ENCODE measurements at regions not wholly inside any gene's neighbourhood (a gene's known extent, or its start where the extent isn't known, plus 50 kb on each side); places are given as distances from the start of the nearest gene placed in this dataset.

DNA sequence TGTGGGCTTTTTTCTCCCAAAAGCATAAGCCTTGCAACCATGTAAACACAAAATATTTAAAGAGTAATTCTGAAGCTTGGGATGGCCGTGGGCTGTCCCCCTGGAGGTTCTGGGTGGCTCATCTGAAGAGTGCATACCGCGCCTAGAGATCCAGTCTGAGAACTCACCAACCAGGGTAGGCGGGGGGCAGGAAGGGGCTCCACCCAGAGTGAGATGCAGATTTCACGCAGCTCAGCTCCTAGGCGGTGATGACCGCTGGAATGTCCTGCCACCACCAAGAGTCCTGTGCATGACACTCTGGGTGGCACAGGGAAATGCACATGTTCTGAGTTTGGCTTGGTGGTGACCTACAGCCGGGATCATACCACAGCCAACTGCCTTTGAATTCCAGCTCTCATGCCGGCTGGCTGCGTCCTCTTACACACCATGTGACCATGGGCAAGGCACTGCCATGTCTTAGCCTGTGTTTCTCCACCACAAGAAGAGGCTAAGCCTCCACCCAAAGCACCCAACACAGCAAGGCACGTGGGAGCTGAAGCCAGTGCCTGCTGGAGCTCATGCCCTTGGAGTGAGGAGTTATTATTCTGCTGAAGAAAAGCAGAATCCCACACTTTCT, 125.1 kb upstream of the IQSEC1 start:
- WGBS, 2 donors = 83 to 85% methylated on average over 11 of the region's 11 CpGs
- Histone ChIP-seq H3K4me1 (ENCODE audit: control insufficient read depth in 2 of 2, insufficient read depth in 2 of 2, low read length in 1 of 2) (no peaks in the 10 kb centered on the region), H3K27ac (ENCODE audit: low read depth in 2 of 2, low read length in 1 of 2) (no peak overlapping the region), H3K27me3 (ENCODE audit: control insufficient read depth in 1 of 2, insufficient read depth in 2 of 2, low read length in 2 of 2) (peaks cover 0 to 1% of the 10 kb centered on the region in 2 donors), H3K9me3 (ENCODE audit: control insufficient read depth in 2 of 2, insufficient read depth in 1 of 2, low read depth in 1 of 2, low read length in 1 of 2) (peaks cover 0 to 3% of the 10 kb centered on the region in 2 donors), H3K4me3 (ENCODE audit: low read depth in 1 of 2, low read length in 2 of 2) (no peak overlapping the region), H3K36me3 (ENCODE audit: control insufficient read depth in 2 of 2, insufficient read depth in 2 of 2, low read length in 1 of 2) (no peaks in the 10 kb centered on the region)

DNA sequence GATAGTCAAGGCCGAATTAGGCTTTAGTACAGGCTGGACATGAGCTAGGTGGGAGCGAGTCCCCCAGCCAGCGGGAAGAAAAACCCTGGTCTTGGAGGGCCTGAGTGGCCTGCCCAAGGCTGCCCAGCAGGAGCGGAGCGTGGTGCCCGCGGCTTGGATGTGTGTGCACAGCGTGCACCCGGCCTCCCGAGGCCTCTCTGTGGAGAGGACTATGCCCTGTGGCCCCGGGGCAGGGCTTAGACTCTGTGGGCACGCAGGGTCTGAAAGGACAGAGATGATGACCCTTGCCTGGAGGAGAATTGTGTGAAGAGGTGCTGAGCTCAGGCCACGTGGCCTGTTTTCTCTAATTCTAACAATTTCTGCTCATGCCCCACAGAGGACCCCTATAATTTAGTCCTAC, 124.6 kb upstream of the IQSEC1 start:
- Histone ChIP-seq H3K27ac (ENCODE audit: low read depth in 2 of 2, low read length in 1 of 2) (no peak overlapping the region), H3K4me3 (ENCODE audit: low read depth in 1 of 2, low read length in 2 of 2) (no peak overlapping the region), H3K27me3 (ENCODE audit: control insufficient read depth in 1 of 2, insufficient read depth in 2 of 2, low read length in 2 of 2) (no peaks in the 10 kb centered on the region), H3K4me1 (ENCODE audit: control insufficient read depth in 2 of 2, insufficient read depth in 2 of 2, low read length in 1 of 2) (no peaks in the 10 kb centered on the region), H3K9me3 (ENCODE audit: control insufficient read depth in 2 of 2, insufficient read depth in 1 of 2, low read depth in 1 of 2, low read length in 1 of 2) (peaks cover 0 to 3% of the 10 kb centered on the region in 2 donors), H3K36me3 (ENCODE audit: control insufficient read depth in 2 of 2, insufficient read depth in 2 of 2, low read length in 1 of 2) (no peaks in the 10 kb centered on the region)
- 88 to 91% methylated on average over 13 of the region's 13 CpGs for WGBS, 2 donors

DNA sequence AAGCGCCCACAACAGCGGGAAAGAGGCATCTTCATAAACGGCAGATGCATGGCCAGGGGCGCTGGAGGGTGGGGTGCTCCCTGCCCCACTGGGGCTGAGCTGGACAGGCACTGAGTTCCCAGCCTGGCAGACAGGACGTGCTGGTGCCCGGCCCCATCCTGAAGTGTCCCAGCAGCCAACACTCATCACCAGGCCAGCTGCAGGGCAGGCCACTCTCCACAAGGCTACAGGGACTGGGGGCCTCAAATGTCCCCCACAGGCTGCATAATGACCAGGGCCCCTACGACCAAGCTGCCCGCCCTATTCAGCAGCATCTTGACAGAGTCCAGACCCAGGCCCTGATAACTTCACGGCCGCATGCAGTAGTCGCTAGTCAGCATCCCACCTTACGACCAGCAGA, 124.1 kb upstream of the IQSEC1 start:
- Histone ChIP-seq H3K9me3 (ENCODE audit: control insufficient read depth in 2 of 2, insufficient read depth in 1 of 2, low read depth in 1 of 2, low read length in 1 of 2) (peaks cover 0 to 3% of the 10 kb centered on the region in 2 donors), H3K4me1 (ENCODE audit: control insufficient read depth in 2 of 2, insufficient read depth in 2 of 2, low read length in 1 of 2) (no peaks in the 10 kb centered on the region), H3K36me3 (ENCODE audit: control insufficient read depth in 2 of 2, insufficient read depth in 2 of 2, low read length in 1 of 2) (no peaks in the 10 kb centered on the region), H3K27me3 (ENCODE audit: control insufficient read depth in 1 of 2, insufficient read depth in 2 of 2, low read length in 2 of 2) (no peaks in the 10 kb centered on the region), H3K27ac (ENCODE audit: low read depth in 2 of 2, low read length in 1 of 2) (no peak overlapping the region), H3K4me3 (ENCODE audit: low read depth in 1 of 2, low read length in 2 of 2) (no peak overlapping the region)
- 87 to 88% methylated on average over 12 of the region's 12 CpGs for WGBS, 2 donors

DNA sequence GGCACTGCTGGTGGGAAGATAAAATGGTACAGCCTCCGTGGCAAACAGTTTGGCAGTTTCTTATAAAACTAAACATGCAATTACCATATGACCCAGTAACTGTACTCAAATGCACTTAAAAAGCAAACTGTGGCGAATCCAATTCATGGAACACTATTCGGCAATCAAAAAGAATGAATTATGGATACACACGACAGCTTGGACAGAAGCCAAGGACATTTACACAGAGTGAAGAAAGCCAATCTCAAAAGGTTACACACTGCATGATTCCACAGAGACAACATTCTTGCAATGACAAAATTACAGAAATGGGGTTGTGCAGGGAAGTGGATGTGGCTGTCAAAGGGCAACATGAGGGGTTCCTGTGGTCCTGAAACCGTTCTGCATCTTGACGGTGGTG, 122.1 kb upstream of the IQSEC1 start:
- no peak overlapping the region for H3K27ac ChIP-seq (ENCODE audit: low read depth in 2 of 2, low read length in 1 of 2)
- WGBS, 2 donors = 64 to 71% methylated on average over 6 of the region's 6 CpGs
- H3K36me3 ChIP-seq (ENCODE audit: control insufficient read depth in 2 of 2, insufficient read depth in 2 of 2, low read length in 1 of 2) = no peaks in the 10 kb centered on the region
- H3K4me3 ChIP-seq (ENCODE audit: low read depth in 1 of 2, low read length in 2 of 2) = no peak overlapping the region
- H3K27me3 ChIP-seq (ENCODE audit: control insufficient read depth in 1 of 2, insufficient read depth in 2 of 2, low read length in 2 of 2) = no peaks in the 10 kb centered on the region
- no peaks in the 10 kb centered on the region for H3K4me1 ChIP-seq (ENCODE audit: control insufficient read depth in 2 of 2, insufficient read depth in 2 of 2, low read length in 1 of 2)
- peaks cover 0 to 3% of the 10 kb centered on the region in 2 donors for H3K9me3 ChIP-seq (ENCODE audit: control insufficient read depth in 2 of 2, insufficient read depth in 1 of 2, low read depth in 1 of 2, low read length in 1 of 2)

DNA sequence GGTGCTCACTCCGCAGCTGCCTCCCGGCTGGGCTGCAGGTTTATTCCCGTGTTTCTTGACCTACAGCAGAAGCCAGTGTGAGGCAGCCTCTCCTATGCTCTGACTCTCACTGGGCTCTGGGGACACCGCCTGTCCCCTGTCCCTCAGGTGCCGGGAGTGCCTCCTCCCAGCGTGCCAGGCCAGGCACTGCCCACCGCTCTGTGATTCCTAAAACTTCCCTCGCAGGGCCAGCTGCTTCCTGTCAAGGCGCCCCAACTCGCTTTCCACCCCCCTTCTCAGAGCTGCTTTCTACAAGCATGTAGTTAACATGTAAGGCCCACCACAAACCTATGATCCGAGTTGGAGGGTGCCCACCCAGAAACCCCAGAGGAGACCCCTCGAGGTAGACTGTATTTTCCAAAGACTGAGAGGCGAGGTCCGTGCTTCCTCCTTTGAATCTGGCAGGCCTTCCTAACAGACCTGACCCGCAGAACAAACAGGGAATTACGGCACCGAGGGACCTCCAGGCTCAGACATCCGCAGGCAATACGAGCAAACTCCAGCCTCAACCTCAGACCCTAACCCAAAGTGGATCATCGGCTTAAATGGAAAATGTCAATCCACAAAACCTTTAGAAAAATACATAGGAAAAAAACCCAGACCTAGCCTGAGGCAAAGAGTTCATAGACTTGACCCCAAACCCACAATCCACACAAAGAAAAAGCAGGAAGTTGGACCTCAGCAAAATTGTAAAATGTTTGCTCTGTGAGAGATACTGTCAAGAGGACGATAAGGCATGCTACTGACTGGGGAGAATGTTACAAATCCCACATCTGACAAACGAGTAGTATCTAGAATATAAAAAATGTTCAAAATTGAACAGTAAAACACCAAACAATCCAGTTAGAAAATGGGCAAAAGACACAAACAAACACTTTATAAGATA, 121.3 kb upstream of the IQSEC1 start:
- Histone ChIP-seq H3K36me3 (ENCODE audit: control insufficient read depth in 2 of 2, insufficient read depth in 2 of 2, low read length in 1 of 2) (no peaks in the 10 kb centered on the region), H3K9me3 (ENCODE audit: control insufficient read depth in 2 of 2, insufficient read depth in 1 of 2, low read depth in 1 of 2, low read length in 1 of 2) (no peaks in the 10 kb centered on the region), H3K27ac (ENCODE audit: low read depth in 2 of 2, low read length in 1 of 2) (no peak overlapping the region), H3K4me1 (ENCODE audit: control insufficient read depth in 2 of 2, insufficient read depth in 2 of 2, low read length in 1 of 2) (no peaks in the 10 kb centered on the region), H3K4me3 (ENCODE audit: low read depth in 1 of 2, low read length in 2 of 2) (no peak overlapping the region), H3K27me3 (ENCODE audit: control insufficient read depth in 1 of 2, insufficient read depth in 2 of 2, low read length in 2 of 2) (no peaks in the 10 kb centered on the region)
- WGBS, 2 donors = 70 to 73% methylated on average over 22 of the region's 22 CpGs

DNA sequence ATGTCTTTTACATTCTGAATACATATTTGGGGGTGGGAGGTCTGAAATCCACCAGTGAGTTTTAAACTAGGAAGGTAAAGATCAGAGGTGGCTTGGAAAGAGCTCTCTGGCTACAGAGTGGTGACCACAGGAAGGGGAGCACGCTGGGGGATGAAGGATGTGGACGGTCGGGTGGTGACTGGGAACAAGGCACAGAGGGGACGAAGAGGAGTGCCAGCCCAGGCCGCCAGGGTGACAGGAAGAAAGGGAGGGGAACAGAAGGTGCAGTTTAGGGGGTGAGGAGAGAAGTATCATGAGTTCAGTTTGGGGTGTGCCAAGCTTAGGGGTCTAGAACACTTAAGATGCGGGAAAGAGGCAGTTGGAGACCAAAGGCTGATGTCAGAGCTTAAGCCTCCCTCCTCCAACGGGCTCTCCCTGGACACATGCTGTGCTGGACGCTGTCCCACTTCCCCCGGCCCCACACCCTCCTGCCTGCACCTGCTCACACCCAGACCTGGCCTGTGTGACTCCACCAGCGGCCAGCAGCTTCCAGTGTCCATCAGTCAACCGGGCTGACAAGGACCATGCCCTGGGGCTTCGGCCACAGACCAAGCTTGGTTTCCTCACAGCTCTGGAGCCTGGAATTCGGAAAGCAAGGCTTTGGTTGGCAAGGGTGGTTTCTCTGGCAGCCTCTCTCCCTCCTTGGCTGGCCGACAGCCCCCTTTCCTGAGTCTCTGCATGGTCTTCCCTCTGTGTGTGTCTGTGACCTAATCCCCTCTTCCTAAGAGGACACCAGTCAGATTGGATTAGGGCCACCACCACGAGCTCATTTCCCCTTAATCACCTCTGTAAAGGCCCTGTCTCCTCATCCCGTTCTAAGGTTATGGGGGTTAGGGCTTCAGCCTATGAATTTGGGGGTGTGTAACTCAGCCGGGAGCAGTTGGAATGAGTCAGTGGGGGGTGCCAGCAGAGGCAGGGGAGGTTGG, 120.4 kb upstream of the IQSEC1 start:
- Histone ChIP-seq H3K9me3 (ENCODE audit: control insufficient read depth in 2 of 2, insufficient read depth in 1 of 2, low read depth in 1 of 2, low read length in 1 of 2) (no peaks in the 10 kb centered on the region), H3K27me3 (ENCODE audit: control insufficient read depth in 1 of 2, insufficient read depth in 2 of 2, low read length in 2 of 2) (no peaks in the 10 kb centered on the region)
- 55 to 61% methylated on average over 17 of the region's 17 CpGs for WGBS, 2 donors

DNA sequence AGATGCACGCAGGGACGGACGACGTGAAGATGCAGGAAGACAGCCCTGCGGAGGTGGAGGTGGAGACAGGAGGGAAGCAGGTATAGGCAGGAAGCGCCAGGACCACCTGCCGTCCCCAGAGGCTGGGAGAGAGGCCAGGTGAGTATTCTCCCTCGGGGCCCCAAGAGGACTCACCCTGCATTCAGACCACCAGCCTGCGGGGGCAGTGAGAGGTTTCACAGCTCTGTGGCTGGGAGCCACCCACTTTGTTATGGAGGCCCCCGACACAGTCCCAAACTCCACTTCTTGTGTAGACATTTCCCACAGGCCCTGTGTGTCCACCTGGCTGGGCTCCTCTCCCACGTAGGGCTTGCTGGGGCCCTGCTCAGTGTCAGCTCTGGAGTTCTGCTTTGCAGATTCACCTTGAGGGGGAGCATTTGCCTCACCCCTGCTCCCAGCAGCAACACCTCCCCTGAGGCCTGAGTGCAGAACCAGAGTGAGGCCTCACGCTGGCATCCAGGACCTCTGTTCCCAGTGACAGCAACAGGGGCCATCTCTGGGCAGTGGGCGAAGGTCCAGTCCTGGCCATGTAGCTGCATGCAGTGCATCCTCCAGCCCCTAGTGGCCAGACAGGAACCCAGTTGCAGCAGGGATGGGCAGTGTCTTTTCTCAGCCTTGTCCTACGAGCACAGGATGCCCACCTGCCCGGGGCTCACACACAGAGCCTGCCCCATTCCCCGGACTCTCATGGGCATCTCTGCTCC, 119.4 kb upstream of the IQSEC1 start:
- no peaks in the 10 kb centered on the region for H3K4me1 ChIP-seq (ENCODE audit: control insufficient read depth in 2 of 2, insufficient read depth in 2 of 2, low read length in 1 of 2)
- no peak overlapping the region for H3K4me3 ChIP-seq (ENCODE audit: low read depth in 1 of 2, low read length in 2 of 2)
- H3K36me3 ChIP-seq (ENCODE audit: control insufficient read depth in 2 of 2, insufficient read depth in 2 of 2, low read length in 1 of 2) = no peaks in the 10 kb centered on the region
- WGBS, 2 donors = 79 to 80% methylated on average over 16 of the region's 16 CpGs
- H3K9me3 ChIP-seq (ENCODE audit: control insufficient read depth in 2 of 2, insufficient read depth in 1 of 2, low read depth in 1 of 2, low read length in 1 of 2) = no peaks in the 10 kb centered on the region
- H3K27me3 ChIP-seq (ENCODE audit: control insufficient read depth in 1 of 2, insufficient read depth in 2 of 2, low read length in 2 of 2) = no peaks in the 10 kb centered on the region
- H3K27ac ChIP-seq (ENCODE audit: low read depth in 2 of 2, low read length in 1 of 2) = no peak overlapping the region

More for the DNA sequence above, 120.4 kb upstream of the IQSEC1 start:
- Histone ChIP-seq H3K27ac (ENCODE audit: low read depth in 2 of 2, low read length in 1 of 2) (no peak overlapping the region), H3K36me3 (ENCODE audit: control insufficient read depth in 2 of 2, insufficient read depth in 2 of 2, low read length in 1 of 2) (no peaks in the 10 kb centered on the region), H3K4me3 (ENCODE audit: low read depth in 1 of 2, low read length in 2 of 2) (no peak overlapping the region), H3K4me1 (ENCODE audit: control insufficient read depth in 2 of 2, insufficient read depth in 2 of 2, low read length in 1 of 2) (no peaks in the 10 kb centered on the region)

DNA sequence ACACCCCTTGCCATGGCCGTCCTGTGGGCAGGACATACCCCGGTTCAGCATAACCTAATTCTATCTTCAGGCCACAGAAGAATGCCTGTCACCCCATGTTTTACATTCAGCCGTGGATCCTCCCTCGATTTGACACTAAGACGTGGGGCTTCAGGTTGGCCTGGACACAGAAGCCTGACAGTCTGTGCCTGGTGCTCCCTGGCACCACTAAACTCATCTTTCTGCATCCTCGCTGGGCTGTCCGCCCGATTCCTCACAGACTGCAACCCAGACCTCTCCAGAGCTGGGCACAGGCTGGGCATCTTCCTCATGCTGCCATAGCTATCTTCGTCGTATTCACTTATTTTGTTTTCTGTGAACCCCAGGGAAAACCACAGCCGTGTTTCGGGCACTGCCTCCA, 117.8 kb upstream of the IQSEC1 start:
- Histone ChIP-seq H3K9me3 (ENCODE audit: control insufficient read depth in 2 of 2, insufficient read depth in 1 of 2, low read depth in 1 of 2, low read length in 1 of 2) (peaks cover 0 to 2% of the 10 kb centered on the region in 2 donors), H3K36me3 (ENCODE audit: control insufficient read depth in 2 of 2, insufficient read depth in 2 of 2, low read length in 1 of 2) (no peaks in the 10 kb centered on the region)
- WGBS, 2 donors = 90 to 92% methylated on average over 12 of the region's 12 CpGs

DNA sequence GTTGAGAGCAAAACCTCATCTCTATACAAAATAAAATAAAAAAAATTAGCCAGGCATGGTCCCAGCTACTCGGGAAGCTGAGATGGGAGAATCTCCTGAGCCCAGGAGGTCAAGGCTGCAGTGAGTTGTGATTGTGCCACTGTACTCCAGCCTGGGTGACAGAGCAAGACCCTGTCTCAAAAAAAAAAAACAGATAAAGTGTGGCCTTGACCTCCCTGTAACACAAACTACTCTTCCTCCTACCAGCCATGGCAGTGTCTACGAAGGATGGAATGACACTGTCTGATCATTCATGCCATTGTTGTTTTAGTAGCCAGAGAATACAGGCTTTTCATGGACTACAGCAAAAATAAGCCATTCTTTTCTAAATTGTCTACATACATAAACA, 117.1 kb upstream of the IQSEC1 start:
- Histone ChIP-seq H3K4me1 (ENCODE audit: control insufficient read depth in 2 of 2, insufficient read depth in 2 of 2, low read length in 1 of 2) (peaks cover 0 to 3% of the 10 kb centered on the region in 2 donors), H3K27me3 (ENCODE audit: control insufficient read depth in 1 of 2, insufficient read depth in 2 of 2, low read length in 2 of 2) (no peaks in the 10 kb centered on the region), H3K27ac (ENCODE audit: low read depth in 2 of 2, low read length in 1 of 2) (no peak overlapping the region), H3K36me3 (ENCODE audit: control insufficient read depth in 2 of 2, insufficient read depth in 2 of 2, low read length in 1 of 2) (no peaks in the 10 kb centered on the region), H3K4me3 (ENCODE audit: low read depth in 1 of 2, low read length in 2 of 2) (no peak overlapping the region), H3K9me3 (ENCODE audit: control insufficient read depth in 2 of 2, insufficient read depth in 1 of 2, low read depth in 1 of 2, low read length in 1 of 2) (peaks cover 0 to 2% of the 10 kb centered on the region in 2 donors)
- 85 to 87% methylated on average over 2 of the region's 2 CpGs for WGBS, 2 donors

More for the DNA sequence above, 117.8 kb upstream of the IQSEC1 start:
- Histone ChIP-seq H3K27ac (ENCODE audit: low read depth in 2 of 2, low read length in 1 of 2) (no peak overlapping the region), H3K4me1 (ENCODE audit: control insufficient read depth in 2 of 2, insufficient read depth in 2 of 2, low read length in 1 of 2) (no peaks in the 10 kb centered on the region), H3K4me3 (ENCODE audit: low read depth in 1 of 2, low read length in 2 of 2) (no peak overlapping the region), H3K27me3 (ENCODE audit: control insufficient read depth in 1 of 2, insufficient read depth in 2 of 2, low read length in 2 of 2) (no peaks in the 10 kb centered on the region)

Data from esophagus (tissue), 2 donors.